Uterus (tissue), 3 donors: ENCODE measurements at regions not wholly inside any gene's neighbourhood (a gene's known extent, or its start where the extent isn't known, plus 50 kb on each side); places are given as distances from the start of the nearest gene placed in this dataset.
A peak's percentile ranks its signal among the peaks of the same experiment; 100 is the strongest.
"Not testable (repeated sequence)": the region's sequence is repeated elsewhere in the genome, so short reads cannot be mapped to it uniquely, and the experiment has no call there.

Experiments used
- DNase-seq, 2 donors: peaks; one replicate each; pipeline ENCODE4 v3.0.0-alpha.2; 2019 to 2020
- H3K27ac ChIP-seq, 2 donors: fragments of 200-600 bp; sonication (generic); 1 replicate in 1 of 2; 2 replicates in 1 of 2; pipeline ENCODE4 v1.5.1; 2016 to 2018
- H3K27me3 ChIP-seq, 2 donors: fragments of 200-600 bp; sonication (generic); one replicate each; pipeline ENCODE4 v1.5.1; 2018 to 2019; ENCODE audit warnings: control low read depth in 1 of 2
- H3K36me3 ChIP-seq, 2 donors: fragments of 200-600 bp; sonication (generic); one replicate each; pipeline ENCODE4 v1.5.1; 2019; ENCODE audit warnings: control low read depth in 1 of 2
- H3K4me1 ChIP-seq, 2 donors: fragments of 200-600 bp; sonication (generic); one replicate each; pipeline ENCODE4 v1.5.1; 2018 to 2019; ENCODE audit warnings: control low read depth in 1 of 2
- H3K4me3 ChIP-seq, 2 donors: fragments of 200-600 bp; sonication (generic); 1 replicate in 1 of 2; 2 replicates in 1 of 2; pipeline ENCODE4 v1.5.1; 2018 to 2019; ENCODE audit warnings: mild to moderate bottlenecking in 1 of 2
- H3K9me3 ChIP-seq, 2 donors: fragments of 200-600 bp; sonication (generic); one replicate each; pipeline ENCODE4 v1.5.1; 2019; ENCODE audit warnings: control low read depth in 1 of 2
- POLR2A ChIP-seq, 2 donors: fragments of 450-650 bp; IDR thresholded peaks; one replicate each; pipeline ENCODE4 v1.6.1; 2016; ENCODE audit warnings: antibody characterized with exemption in 2 of 2, mild to moderate bottlenecking in 1 of 2, moderate library complexity in 1 of 2
- intact Hi-C: fragments of 100-400 bp; cut with DNase I; formaldehyde crosslinking; loops from one replicate; pipeline ENCODE4 v1.15.1; 2023; ENCODE audit warnings: low total_unique reads
- TF ChIP-seq, protein P1 (sequence below), 4 experiments: fragments of 200-600 bp in 2 of 4; fragments of 450-650 bp in 2 of 4; sonication (generic) in 2 of 4; IDR thresholded peaks; one replicate each; pipeline ENCODE4 v1.5.1; 2016 to 2019; ENCODE audit warnings: antibody characterized with exemption in 4 of 4, mild to moderate bottlenecking in 2 of 4, moderate library complexity in 1 of 4
- donor health status: DM: yes; HTN: yes; CAD: no.

DNA sequence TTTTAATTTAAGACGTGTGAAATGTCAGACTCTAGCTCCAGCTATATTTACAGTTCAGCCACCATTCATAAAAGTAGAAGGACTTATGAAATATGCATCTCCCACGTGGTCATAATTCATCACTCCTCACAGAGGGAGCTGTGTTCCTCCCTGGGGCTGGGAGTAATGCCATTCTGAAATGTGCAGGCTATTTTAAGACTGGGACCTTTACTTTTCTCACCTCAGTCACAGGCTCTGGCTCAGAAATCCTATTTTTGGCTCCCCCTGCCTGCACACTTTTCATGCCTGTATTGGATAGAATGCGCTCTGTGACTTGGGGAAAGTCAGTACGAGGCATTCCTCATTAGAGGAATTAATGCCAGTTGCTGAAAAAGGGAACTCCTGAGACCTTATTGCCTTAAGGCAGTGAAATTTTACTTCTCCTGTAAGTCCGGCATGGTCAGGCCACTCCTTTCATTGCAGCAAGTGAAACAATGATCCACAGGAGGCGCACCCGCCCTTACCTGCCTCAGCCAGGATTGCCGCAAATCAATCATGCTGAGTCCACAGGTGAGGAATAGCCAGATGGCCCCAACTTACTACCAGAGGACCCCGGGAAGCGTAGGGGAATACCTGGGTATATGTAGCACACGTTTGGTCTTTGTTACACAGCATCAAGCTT is 1133.2 kb upstream of the TMEM132C start:
- H3K9me3 ChIP-seq = no peaks in the 10 kb centered on the region
- H3K36me3 ChIP-seq = no peaks in the 10 kb centered on the region
- peaks cover 0 to 4% of the 10 kb centered on the region in 2 donors for H3K27me3 ChIP-seq
- no peaks in the 10 kb centered on the region for H3K4me1 ChIP-seq
- intact Hi-C loops = no loop called here
- no peak overlapping the region for H3K4me3 ChIP-seq
- no peak for DNase-seq
- TF ChIP-seq, protein P1, sequence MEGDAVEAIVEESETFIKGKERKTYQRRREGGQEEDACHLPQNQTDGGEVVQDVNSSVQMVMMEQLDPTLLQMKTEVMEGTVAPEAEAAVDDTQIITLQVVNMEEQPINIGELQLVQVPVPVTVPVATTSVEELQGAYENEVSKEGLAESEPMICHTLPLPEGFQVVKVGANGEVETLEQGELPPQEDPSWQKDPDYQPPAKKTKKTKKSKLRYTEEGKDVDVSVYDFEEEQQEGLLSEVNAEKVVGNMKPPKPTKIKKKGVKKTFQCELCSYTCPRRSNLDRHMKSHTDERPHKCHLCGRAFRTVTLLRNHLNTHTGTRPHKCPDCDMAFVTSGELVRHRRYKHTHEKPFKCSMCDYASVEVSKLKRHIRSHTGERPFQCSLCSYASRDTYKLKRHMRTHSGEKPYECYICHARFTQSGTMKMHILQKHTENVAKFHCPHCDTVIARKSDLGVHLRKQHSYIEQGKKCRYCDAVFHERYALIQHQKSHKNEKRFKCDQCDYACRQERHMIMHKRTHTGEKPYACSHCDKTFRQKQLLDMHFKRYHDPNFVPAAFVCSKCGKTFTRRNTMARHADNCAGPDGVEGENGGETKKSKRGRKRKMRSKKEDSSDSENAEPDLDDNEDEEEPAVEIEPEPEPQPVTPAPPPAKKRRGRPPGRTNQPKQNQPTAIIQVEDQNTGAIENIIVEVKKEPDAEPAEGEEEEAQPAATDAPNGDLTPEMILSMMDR (IDR thresholded peaks at IDR 0.05) = no peak
- TF ChIP-seq POLR2A (IDR thresholded peaks at IDR 0.05) = no peak
- no peak overlapping the region for H3K27ac ChIP-seq

DNA sequence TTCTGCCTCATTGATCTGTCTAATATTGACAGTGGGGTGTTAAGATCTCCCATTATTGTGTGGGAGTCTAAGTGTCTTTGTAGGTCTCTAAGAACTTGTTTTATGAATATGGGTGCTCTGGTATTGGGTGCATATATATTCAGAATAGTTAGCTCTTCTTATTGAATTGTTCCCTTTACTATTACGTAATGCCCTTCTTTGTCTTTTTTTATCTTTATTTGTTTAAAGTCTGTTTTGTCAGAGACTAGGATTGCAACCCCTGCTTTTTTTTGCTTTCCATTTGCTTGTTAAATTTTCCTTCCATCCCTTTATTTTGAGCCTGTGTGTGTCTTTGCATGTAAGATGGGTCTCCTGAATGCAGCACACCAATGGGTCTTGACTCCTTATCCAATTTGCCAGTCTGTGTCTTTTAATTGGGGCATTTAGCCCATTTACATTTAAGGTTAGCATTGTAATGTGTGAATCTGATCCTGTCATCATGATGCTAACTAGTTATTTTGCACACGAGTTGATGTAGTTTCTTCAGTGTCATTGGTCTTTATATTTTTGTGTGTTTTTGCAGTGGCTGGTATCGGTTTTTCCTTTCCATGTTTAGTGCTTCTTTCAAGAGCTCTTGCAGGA is 1126.0 kb upstream of the TMEM132C start:
- H3K36me3 ChIP-seq, H3K4me3 ChIP-seq, DNase-seq, H3K4me1 ChIP-seq, H3K27me3 ChIP-seq, H3K9me3 ChIP-seq, H3K27ac ChIP-seq, intact Hi-C loops: not testable (repeated sequence)

DNA sequence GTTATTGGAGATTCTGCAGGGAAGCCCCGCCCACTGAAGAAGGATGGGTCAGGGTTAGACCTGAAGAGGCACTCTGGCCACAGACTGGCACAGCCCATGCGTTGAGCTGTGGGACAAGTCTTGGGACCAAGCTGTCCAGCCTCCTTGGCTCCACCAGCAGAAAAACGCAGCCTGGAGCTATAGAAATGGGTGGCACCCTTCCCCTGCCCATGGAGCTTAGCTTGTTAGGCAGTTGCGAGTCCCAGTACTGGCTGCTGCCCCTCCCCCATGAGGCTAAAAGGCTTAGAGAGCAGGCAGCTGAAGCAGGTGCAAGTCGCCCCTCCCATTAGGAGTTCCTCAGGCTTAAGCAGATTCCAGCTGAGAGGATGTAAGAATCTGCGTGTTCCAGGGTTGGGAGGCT is 1124.0 kb upstream of the TMEM132C start:
- Histone ChIP-seq H3K36me3 (no peaks in the 10 kb centered on the region), H3K27ac (no peak overlapping the region), H3K4me1 (peaks cover 0 to 5% of the 10 kb centered on the region in 2 donors), H3K9me3 (no peaks in the 10 kb centered on the region), H3K4me3 (no peak overlapping the region), H3K27me3 (no peaks in the 10 kb centered on the region)
- intact Hi-C loops = no loop called here
- TF ChIP-seq, protein P1 (IDR thresholded peaks at IDR 0.05) = no peak
- no peak for TF ChIP-seq POLR2A (IDR thresholded peaks at IDR 0.05)
- DNase-seq = no peak

DNA sequence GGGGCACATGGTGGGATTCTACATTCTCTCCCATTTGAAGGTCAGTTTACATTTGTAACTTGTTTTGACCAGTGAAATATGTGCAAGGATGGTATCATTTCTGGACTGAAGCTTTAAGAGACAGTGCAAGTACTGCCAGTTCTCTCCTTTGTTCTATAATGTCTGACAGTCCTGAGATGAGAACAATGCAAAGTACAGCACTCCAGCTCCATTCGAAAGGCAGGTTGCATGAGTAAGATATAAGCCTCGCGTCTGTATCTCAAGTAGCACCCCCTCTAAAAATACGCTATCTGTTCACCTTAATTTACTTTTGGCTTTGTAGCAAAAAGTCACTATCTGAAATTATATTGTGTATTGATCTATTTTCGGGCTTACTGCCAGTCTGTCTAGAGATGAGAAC is 1122.2 kb upstream of the TMEM132C start:
- H3K27ac ChIP-seq = no peak overlapping the region
- H3K4me1 ChIP-seq = peaks cover 0 to 5% of the 10 kb centered on the region in 2 donors
- TF ChIP-seq, protein P1 (IDR thresholded peaks at IDR 0.05) = no peak
- no peak for TF ChIP-seq POLR2A (IDR thresholded peaks at IDR 0.05)
- H3K36me3 ChIP-seq = no peaks in the 10 kb centered on the region
- no peaks in the 10 kb centered on the region for H3K27me3 ChIP-seq
- H3K4me3 ChIP-seq = no peak overlapping the region
- no peaks in the 10 kb centered on the region for H3K9me3 ChIP-seq
- intact Hi-C loops = no loop called here
- DNase-seq = no peak

DNA sequence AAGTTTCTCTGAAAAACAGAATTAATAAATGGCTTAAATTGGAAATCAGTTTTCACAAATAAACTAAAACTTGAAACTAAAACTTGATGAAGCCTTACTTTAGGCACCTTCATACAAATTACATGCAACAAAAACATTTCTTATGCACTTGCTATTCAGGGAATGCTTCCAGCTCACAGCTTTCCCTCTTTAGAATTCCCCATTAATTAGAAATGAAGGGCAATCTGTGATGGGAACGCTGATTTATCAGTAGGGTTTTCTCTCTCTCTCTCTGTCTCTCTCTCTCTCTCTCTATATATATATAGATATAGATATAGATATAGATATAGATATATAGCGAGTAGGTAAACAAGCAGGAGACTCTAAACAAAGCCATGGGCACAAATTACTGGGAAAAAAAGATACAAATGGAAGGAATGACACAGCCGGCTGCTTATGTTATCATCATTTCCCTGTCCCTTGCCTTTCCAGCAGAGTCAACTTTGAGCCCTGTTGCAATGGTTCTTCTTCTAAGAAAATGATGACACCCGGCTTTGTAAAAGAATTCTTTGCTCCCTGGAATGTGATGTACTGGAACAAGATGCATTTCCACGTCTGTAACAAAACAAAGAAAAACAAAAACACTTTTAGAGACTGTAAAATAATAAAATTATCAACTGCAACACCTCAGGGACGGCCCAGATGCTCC is 1121.6 kb upstream of the TMEM132C start:
- peak overlapping the region in 1 of 2 donors; percentile 51 for H3K27ac ChIP-seq
- H3K27me3 ChIP-seq = no peaks in the 10 kb centered on the region
- no peaks in the 10 kb centered on the region for H3K9me3 ChIP-seq
- no peaks in the 10 kb centered on the region for H3K36me3 ChIP-seq
- H3K4me3 ChIP-seq = peak overlapping the region; percentile 39 to 58
- intact Hi-C loops = no loop called here
- H3K4me1 ChIP-seq = peaks cover 0 to 5% of the 10 kb centered on the region in 2 donors
- TF ChIP-seq, protein P1 (IDR thresholded peaks at IDR 0.05) = no peak
- no peak for TF ChIP-seq POLR2A (IDR thresholded peaks at IDR 0.05)
- DNase-seq = no peak
